GM12878 (cell line): ENCODE measurements at regions not wholly inside any gene's neighbourhood (a gene's known extent, or its start where the extent isn't known, plus 50 kb on each side); places are given as distances from the start of the nearest gene placed in this dataset.
A peak's percentile ranks its signal among the peaks of the same experiment; 100 is the strongest.

Source experiments
- ATAC-seq: fragments of 200-7000 bp; cut with Tn5 transposase; 3 replicates; pipeline ENCODE4 v1.9.1; 2020; ENCODE audit warnings: mild to moderate bottlenecking, moderate library complexity
- BruUV-seq: library from RNA; stranded (reverse); fragments of 400-500 nt; replicated peaks from 2 replicates; lab custom pipeline; 2021; lab: Mats Ljungman, UMichigan
- CTCF ChIA-PET: fragments of 300-600 bp; sonication (Branson Sonifier 250); formaldehyde crosslinking; extraction: SDS; loops from one replicate; lab custom pipeline; 2021; ENCODE audit warnings: inconsistent platforms; lab: Yijun Ruan, JAX
- POLR2A ChIA-PET: fragments of 350-600 bp; formaldehyde crosslinking; extraction: SDS; loops from one replicate; lab custom pipeline; 2021; ENCODE audit warnings: inconsistent platforms; lab: Charles Lee
- RAD21 ChIA-PET: fragments of 300-600 bp; sonication (Branson Sonifier 250); formaldehyde crosslinking; loops from one replicate; lab custom pipeline; 2023; ENCODE audit warnings: antibody characterized with exemption; ENCODE audit not compliant: unreplicated experiment; lab: Charles Lee
- SMC1A ChIA-PET: fragments of 300-600 bp; sonication (Branson Sonifier 250); formaldehyde crosslinking; loops from one replicate; lab custom pipeline; 2023; ENCODE audit not compliant: unreplicated experiment, uncharacterized antibody; lab: Charles Lee
- DNase-seq: peaks from one replicate; pipeline ENCODE4 v3.0.0-alpha.2; 2011; ENCODE audit warnings: low read depth, low spot score
- FAIRE-seq: peaks from 3 replicates; lab custom pipeline; 2011; peaks lifted over from hg19 to GRCh38; lab: Jason Lieb, UNC
- H2AFZ ChIP-seq: 2 replicates; pipeline ENCODE4 v1.6.0; 2011; ENCODE audit warnings: low read depth, low read length, control low read depth; ENCODE audit not compliant: control insufficient read depth
- H3K27ac ChIP-seq: 2 replicates; pipeline ENCODE4 v1.5.1; 2011; ENCODE audit warnings: control low read depth; ENCODE audit not compliant: control insufficient read depth, insufficient read depth
- H3K27me3 ChIP-seq, 2 experiments: replicated peaks in 1 of 2; 2 replicates each; pipeline versions ENCODE4 v1.6.0 to v1.6.1; 2011; ENCODE audit warnings: low read length in 1 of 2; ENCODE audit not compliant: control insufficient read depth in 2 of 2, insufficient read depth in 2 of 2
- H3K36me3 ChIP-seq, 2 experiments: 2 replicates each; pipeline ENCODE4 v1.5.1; 2011; ENCODE audit warnings: low read length in 1 of 2; ENCODE audit not compliant: control insufficient read depth in 2 of 2, insufficient read depth in 2 of 2
- H3K4me1 ChIP-seq: 2 replicates; pipeline ENCODE4 v1.6.1; 2011; ENCODE audit warnings: mild to moderate bottlenecking, low read length, moderate library complexity, mixed read lengths; ENCODE audit not compliant: control insufficient read depth, insufficient read depth
- H3K4me2 ChIP-seq: 2 replicates; pipeline ENCODE4 v1.6.0; 2011; ENCODE audit warnings: control low read depth; ENCODE audit not compliant: control insufficient read depth, insufficient read depth
- H3K4me3 ChIP-seq: fragments of 200-600 bp; sonication (generic); 2 replicates; pipeline ENCODE4 v1.5.1; 2016
- H3K79me2 ChIP-seq: 2 replicates; pipeline ENCODE4 v1.6.0; 2011; ENCODE audit warnings: low read length; ENCODE audit not compliant: control insufficient read depth, insufficient read depth
- H3K9ac ChIP-seq: 2 replicates; pipeline ENCODE4 v1.8.0; 2011; ENCODE audit warnings: low read length, control low read depth, mixed read lengths; ENCODE audit not compliant: control insufficient read depth, insufficient read depth
- H3K9me3 ChIP-seq: replicated peaks from 3 replicates; pipeline ENCODE4 v1.5.1; 2011; ENCODE audit warnings: mild to moderate bottlenecking, low read length; ENCODE audit not compliant: control insufficient read depth, insufficient read depth
- H4K20me1 ChIP-seq: 2 replicates; pipeline ENCODE4 v1.6.0; 2011; ENCODE audit not compliant: control insufficient read depth, insufficient read depth
- RAD21 ChIP-seq: IDR thresholded peaks from 2 replicates; pipeline ENCODE4 v1.6.1; 2011; ENCODE audit warnings: mild to moderate bottlenecking, low read depth, low read length, moderate library complexity; ENCODE audit not compliant: insufficient read depth
- TARDBP ChIP-seq: IDR thresholded peaks from 2 replicates; pipeline ENCODE4 v1.6.1; 2016; ENCODE audit warnings: borderline replicate concordance
- WGBS: methylation state at CpG from one replicate; pipeline ENCODE4 v1.1.6; 2016; ENCODE audit warnings: low lambda C conversion rate; ENCODE audit not compliant: insufficient replicate concordance, insufficient coverage; ENCODE audit errors: missing lambda C conversion rate; 5-methylcytosine and 5-hydroxymethylcytosine counted together
- in situ Hi-C: fragments of 300-500 bp; cut with MboI; formaldehyde crosslinking; loops from 9 replicates; pipeline ENCODE4 v1.14.3; 2018; ENCODE audit warnings: mixed read lengths
- intact Hi-C: fragments of 100-400 bp; cut with micrococcal nuclease; formaldehyde crosslinking; loops from one replicate; pipeline ENCODE4 v1.14.2; 2022; ENCODE audit not compliant: unreplicated experiment
- TF ChIP-seq, protein P1 (sequence below), 3 experiments: IDR thresholded peaks in 2 of 3; conservative IDR thresholded peaks in 1 of 3; 2 replicates each; pipeline ENCODE4 v1.5.1; 2011; ENCODE audit warnings: low read depth in 3 of 3, low read length in 3 of 3, mild to moderate bottlenecking in 3 of 3, control low read depth in 2 of 3, moderate library complexity in 2 of 3, inconsistent platforms in 1 of 3, mixed read lengths in 1 of 3; ENCODE audit not compliant: control insufficient read depth in 2 of 3, insufficient read depth in 1 of 3; ENCODE audit errors: extremely low read depth in 1 of 3

DNA sequence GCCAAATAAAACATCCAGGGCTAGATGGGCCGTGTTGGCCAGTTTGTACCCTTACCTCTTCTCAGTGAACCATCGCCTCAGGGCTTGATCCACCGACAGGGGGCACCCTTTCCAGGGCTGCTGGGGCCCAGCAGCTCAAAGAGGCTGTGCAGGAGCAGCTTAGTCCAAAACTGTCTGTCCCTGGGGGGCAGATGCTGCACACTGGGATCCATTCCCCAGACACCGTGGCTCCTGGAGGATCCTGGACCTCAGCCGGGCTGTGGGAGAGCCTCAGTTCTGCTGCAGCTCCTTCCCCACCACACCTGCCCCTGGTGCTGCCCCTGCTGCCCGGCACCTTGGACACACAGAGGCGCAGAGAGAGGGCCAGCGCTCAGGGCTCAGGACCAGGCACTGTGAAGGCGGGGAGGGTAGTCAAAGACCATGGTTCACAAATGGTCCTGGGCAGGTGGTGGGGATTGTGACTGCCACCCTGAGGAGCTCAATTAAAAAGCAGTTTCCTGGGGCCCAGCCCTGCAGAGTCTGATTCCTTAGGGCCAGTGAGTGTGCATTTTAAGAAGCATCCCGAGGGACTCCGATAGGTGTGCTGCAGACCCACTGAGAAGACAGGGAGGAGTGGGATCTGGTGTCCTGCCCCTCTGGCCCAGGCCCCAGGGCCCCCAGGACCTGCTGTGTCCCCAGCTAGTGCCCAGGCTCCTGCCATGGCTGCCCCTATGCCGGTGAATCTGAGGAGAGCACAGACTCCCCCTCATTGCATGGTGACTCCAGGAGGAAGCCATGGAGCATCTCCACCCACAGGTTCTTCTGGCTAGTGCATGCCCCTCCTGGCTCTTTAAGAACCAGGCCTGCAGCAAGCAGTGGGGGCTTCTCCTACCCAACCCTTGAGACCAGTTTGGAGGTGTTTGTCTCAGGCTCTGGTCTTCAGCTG is 86.5 kb upstream of the PRR20G start:
- Histone ChIP-seq H3K27me3 (no peaks in the 10 kb centered on the region; a peak in 1 of 4 replicates), H4K20me1 (no peaks in the 10 kb centered on the region; the same call in 1 of the 2 replicates), H3K4me2 (no peak overlapping the region), H3K9me3 (no peaks in the 10 kb centered on the region), H2AFZ (no peak overlapping the region)
- ChIA-PET RAD21 (interaction anchor here (1.4 kb wide), 1 partner anchor 81 kb away, joined by 4 read pairs; no protein-coding TSS in a partner anchor), CTCF (interaction anchor here (0.7 to 1.8 kb wide), 10 partner anchors 23 to 546 kb away, joined by 3 to 6 read pairs (median 3); no protein-coding TSS in a partner anchor), SMC1A (no interaction called here)
- ATAC-seq = peak; percentile 62; the same call in 2 of the 3 replicates
- TF ChIP-seq RAD21 (peak; percentile 36; the same call in 1 of the 2 replicates), TARDBP (no peak)
- TF ChIP-seq, protein P1, sequence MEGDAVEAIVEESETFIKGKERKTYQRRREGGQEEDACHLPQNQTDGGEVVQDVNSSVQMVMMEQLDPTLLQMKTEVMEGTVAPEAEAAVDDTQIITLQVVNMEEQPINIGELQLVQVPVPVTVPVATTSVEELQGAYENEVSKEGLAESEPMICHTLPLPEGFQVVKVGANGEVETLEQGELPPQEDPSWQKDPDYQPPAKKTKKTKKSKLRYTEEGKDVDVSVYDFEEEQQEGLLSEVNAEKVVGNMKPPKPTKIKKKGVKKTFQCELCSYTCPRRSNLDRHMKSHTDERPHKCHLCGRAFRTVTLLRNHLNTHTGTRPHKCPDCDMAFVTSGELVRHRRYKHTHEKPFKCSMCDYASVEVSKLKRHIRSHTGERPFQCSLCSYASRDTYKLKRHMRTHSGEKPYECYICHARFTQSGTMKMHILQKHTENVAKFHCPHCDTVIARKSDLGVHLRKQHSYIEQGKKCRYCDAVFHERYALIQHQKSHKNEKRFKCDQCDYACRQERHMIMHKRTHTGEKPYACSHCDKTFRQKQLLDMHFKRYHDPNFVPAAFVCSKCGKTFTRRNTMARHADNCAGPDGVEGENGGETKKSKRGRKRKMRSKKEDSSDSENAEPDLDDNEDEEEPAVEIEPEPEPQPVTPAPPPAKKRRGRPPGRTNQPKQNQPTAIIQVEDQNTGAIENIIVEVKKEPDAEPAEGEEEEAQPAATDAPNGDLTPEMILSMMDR (IDR thresholded peaks at IDR 0.05 in 2 of 3, conservative IDR thresholded peaks at IDR 0.05 in 1 of 3; ENCODE audit: control insufficient read depth in 2 of 3, extremely low read depth in 1 of 3, insufficient read depth in 1 of 3, low read depth in 3 of 3, low read length in 3 of 3) = peak; percentile 22 to 52 (median 50)
- TF ChIP-seq, all 136 proteins: peak for 2
- DNase-seq = no peak
- POLR2A ChIA-PET = no interaction called here
- H3K27ac ChIP-seq = no peak overlapping the region
- in situ Hi-C loops = no loop called here
- FAIRE-seq = no peak
- no peaks in the 10 kb centered on the region for H3K4me1 ChIP-seq
- no peaks in the 10 kb centered on the region for H3K79me2 ChIP-seq
- BruUV-seq = no TSS peak
- WGBS = 33% methylated on average over 12 of the region's 12 CpGs
- intact Hi-C loops = no loop called here
- H3K36me3 ChIP-seq = no peaks in the 10 kb centered on the region
- no peak overlapping the region for H3K9ac ChIP-seq
- H3K4me3 ChIP-seq = no peak overlapping the region
